Natural killer cell (primary cell): ENCODE measurements at regions not wholly inside any gene's neighbourhood (a gene's known extent, or its start where the extent isn't known, plus 50 kb on each side); places are given as distances from the start of the nearest gene placed in this dataset.
A peak's percentile ranks its signal among the peaks of the same experiment; 100 is the strongest.

Source experiments
- ATAC-seq, 3 donors: fragments of 150-1000 bp in 2 of 3; fragments of 200-7000 bp in 1 of 3; cut with Tn5 transposase; 1 replicate in 1 of 3; 2 replicates in 2 of 3; pipeline ENCODE4 v1.10.0; 2021; ENCODE audit warnings: mild to moderate bottlenecking in 2 of 3, moderate library complexity in 2 of 3
- DNase-seq, 2 donors: peaks; one replicate each; pipeline versions ENCODE4 v3.0.0 to v3.0.0-alpha.2; 2013 to 2021; ENCODE audit warnings: mixed read lengths in 1 of 2
- H3K27ac ChIP-seq: one replicate; pipeline ENCODE4 v1.5.1; 2013; ENCODE audit warnings: mild to moderate bottlenecking, low read length
- H3K27me3 ChIP-seq: one replicate; pipeline ENCODE4 v1.6.1; 2013; ENCODE audit warnings: low read length; ENCODE audit not compliant: control insufficient read depth, insufficient read depth
- H3K36me3 ChIP-seq: one replicate; pipeline ENCODE4 v1.6.1; 2013; ENCODE audit warnings: low read length; ENCODE audit not compliant: control insufficient read depth, insufficient read depth
- H3K4me1 ChIP-seq: one replicate; pipeline ENCODE4 v1.6.1; 2013; ENCODE audit warnings: low read length; ENCODE audit not compliant: control insufficient read depth, insufficient read depth
- H3K4me3 ChIP-seq: one replicate; pipeline ENCODE4 v1.5.1; 2013; ENCODE audit warnings: low read length
- H3K9me3 ChIP-seq: one replicate; pipeline ENCODE4 v1.6.1; 2013; ENCODE audit warnings: low read length; ENCODE audit not compliant: control insufficient read depth, insufficient read depth
- H3K27ac Mint-ChIP-seq, 2 donors: one replicate each; pipeline ENCODE4 v1.8.0; 2022; ENCODE audit warnings: mild to moderate bottlenecking in 2 of 2, mixed read lengths in 2 of 2, moderate library complexity in 1 of 2
- H3K27me3 Mint-ChIP-seq, 2 donors: one replicate each; pipeline ENCODE4 v1.8.0; 2022; ENCODE audit warnings: low read depth in 2 of 2, mixed read lengths in 2 of 2
- H3K36me3 Mint-ChIP-seq: one replicate; pipeline ENCODE4 v1.8.0; 2022; ENCODE audit warnings: mixed read lengths
- H3K4me1 Mint-ChIP-seq, 2 donors: one replicate each; pipeline ENCODE4 v1.8.0; 2022; ENCODE audit warnings: mixed read lengths in 2 of 2
- H3K4me3 Mint-ChIP-seq: one replicate; pipeline ENCODE4 v1.8.0; 2022; ENCODE audit warnings: mild to moderate bottlenecking, moderate library complexity, mixed read lengths
- H3K9me3 Mint-ChIP-seq, 2 donors: one replicate each; pipeline ENCODE4 v1.8.0; 2022; ENCODE audit warnings: mixed read lengths in 2 of 2
- CTCF ChIP-seq: fragments of 200-600 bp; IDR thresholded peaks from one replicate; pipeline ENCODE4 v1.8.0; 2022; ENCODE audit warnings: antibody characterized with exemption
- WGBS: methylation state at CpG from one replicate; pipeline ENCODE4 v1.1.7; 2013; ENCODE audit warnings: missing lambda C conversion rate; ENCODE audit not compliant: insufficient coverage; 5-methylcytosine and 5-hydroxymethylcytosine counted together
- intact Hi-C: fragments of 100-400 bp; cut with micrococcal nuclease; formaldehyde crosslinking; loops from one replicate; pipeline ENCODE4 v1.14.2; 2022

DNA sequence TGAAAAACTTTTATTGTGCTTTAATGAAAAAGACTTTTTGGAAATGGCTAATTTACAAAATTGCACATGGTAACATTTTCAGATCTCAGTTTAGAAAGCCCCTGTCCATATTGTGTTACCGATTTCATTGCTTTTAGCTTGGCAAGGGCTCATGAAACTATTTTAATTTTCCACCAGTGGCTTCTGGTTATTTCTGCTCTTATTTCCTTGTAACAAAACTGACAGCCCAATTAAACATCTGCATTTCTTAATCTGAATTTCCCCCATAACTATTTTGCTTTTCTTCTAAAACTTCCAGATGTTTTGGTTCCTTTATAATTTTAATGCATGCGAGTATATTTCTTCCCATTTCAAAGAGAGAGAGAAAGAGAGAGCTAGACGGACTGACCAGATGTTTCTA lies 264.8 kb downstream of the PTPRC start:
- Mint-ChIP-seq H3K4me1 (peaks cover 61 to 70% of the 10 kb centered on the region in 2 donors), H3K9me3 (no peaks in the 10 kb centered on the region), H3K27me3 (no peaks in the 10 kb centered on the region), H3K4me3 (peak overlapping the region; percentile 53), H3K36me3 (peaks cover 16% of the 10 kb centered on the region), H3K27ac (peak overlapping the region; percentile 41 to 56)
- Histone ChIP-seq H3K4me3 (no peak overlapping the region), H3K27ac (no peak overlapping the region), H3K36me3 (peaks cover 19% of the 10 kb centered on the region), H3K27me3 (no peaks in the 10 kb centered on the region), H3K4me1 (no peaks in the 10 kb centered on the region), H3K9me3 (no peaks in the 10 kb centered on the region)
- ATAC-seq (no peak), DNase-seq (no peak)
- 79% methylated on average over 1 of the region's 3 CpGs for WGBS
- intact Hi-C loops: loop anchor here (5.0 kb wide), 1 partner anchor 34 kb away; no protein-coding TSS in a partner anchor
- no peak for TF ChIP-seq CTCF

- ATAC-seq (no peak), DNase-seq (no peak)
- Histone ChIP-seq H3K9me3 (no peaks in the 10 kb centered on the region), H3K27me3 (no peaks in the 10 kb centered on the region), H3K4me3 (no peak overlapping the region), H3K36me3 (peaks cover 14% of the 10 kb centered on the region), H3K27ac (no peak overlapping the region), H3K4me1 (no peaks in the 10 kb centered on the region)
- intact Hi-C loops: loop anchor here (5.0 kb wide), 1 partner anchor 33 kb away; no protein-coding TSS in a partner anchor
- H3K36me3 Mint-ChIP-seq: peaks cover 10% of the 10 kb centered on the region
- no peaks in the 10 kb centered on the region for H3K27me3 Mint-ChIP-seq
- TF ChIP-seq CTCF: no peak
- peak overlapping the region; percentile 41 to 56 for H3K27ac Mint-ChIP-seq
- peaks cover 61 to 67% of the 10 kb centered on the region in 2 donors for H3K4me1 Mint-ChIP-seq
- WGBS: 40% methylated on average over 1 of the region's 2 CpGs
- H3K9me3 Mint-ChIP-seq: no peaks in the 10 kb centered on the region
- peak overlapping the region; percentile 53 for H3K4me3 Mint-ChIP-seq
Measured at GRCh38 chr1:198904321-198904720, 265.5 kb downstream of the PTPRC start.

DNA sequence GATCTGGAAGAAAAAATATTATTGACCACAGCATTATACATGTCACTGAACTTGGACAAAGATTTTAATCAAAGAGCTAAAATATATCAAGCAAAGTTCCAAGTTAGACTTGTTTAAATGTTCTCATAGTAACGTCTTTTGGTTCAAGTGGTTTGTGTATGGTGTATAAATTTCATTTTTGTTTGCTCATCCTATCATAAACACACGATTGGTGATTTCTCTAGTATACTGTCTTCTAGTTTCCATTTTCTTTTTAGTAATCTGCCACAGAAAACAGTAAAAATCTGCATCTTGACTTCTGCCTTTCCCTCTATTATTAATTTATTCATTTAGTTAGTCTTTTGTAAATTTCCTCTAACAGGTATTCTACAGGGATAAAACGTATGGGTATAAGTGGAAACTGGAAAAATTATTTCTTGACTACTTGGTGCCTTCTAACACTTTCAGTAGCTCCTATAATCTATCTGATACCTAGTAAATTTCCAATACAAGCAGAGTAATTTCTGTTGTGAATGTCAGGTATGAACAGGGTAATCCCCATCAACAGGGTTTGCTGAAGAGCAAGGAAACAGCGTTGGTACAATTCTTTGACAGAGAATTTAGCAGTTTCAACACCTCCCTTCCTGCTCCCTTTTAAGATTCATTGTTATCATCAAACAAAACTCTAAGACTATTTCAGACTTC lies 268.0 kb downstream of the PTPRC start:
- peaks cover 2% of the 10 kb centered on the region in 2 donors for H3K9me3 Mint-ChIP-seq
- no peaks in the 10 kb centered on the region for H3K36me3 ChIP-seq
- no peak overlapping the region for H3K27ac ChIP-seq
- no peaks in the 10 kb centered on the region for H3K27me3 Mint-ChIP-seq
- peak overlapping the region; percentile 78 to 84 for H3K27ac Mint-ChIP-seq
- intact Hi-C loops: no loop called here
- no peaks in the 10 kb centered on the region for H3K4me1 ChIP-seq
- H3K4me3 Mint-ChIP-seq: peak overlapping the region; percentile 51
- WGBS: 31% methylated on average over 1 of the region's 4 CpGs
- no peak for TF ChIP-seq CTCF
- H3K36me3 Mint-ChIP-seq: no peaks in the 10 kb centered on the region
- peaks cover 68 to 69% of the 10 kb centered on the region in 2 donors for H3K4me1 Mint-ChIP-seq
- no peaks in the 10 kb centered on the region for H3K9me3 ChIP-seq
- H3K4me3 ChIP-seq: no peak overlapping the region
- H3K27me3 ChIP-seq: no peaks in the 10 kb centered on the region
- peak in 1 of 2 donors; percentile 33 for DNase-seq
- peak; percentile 46 to 70 (median 67) for ATAC-seq

GRCh38 chr1:198907423-198907746 lies 268.5 kb downstream of the PTPRC start:
- Mint-ChIP-seq H3K9me3 (peaks cover 2% of the 10 kb centered on the region in 2 donors), H3K36me3 (no peaks in the 10 kb centered on the region), H3K27ac (peak overlapping the region; percentile 78 to 84), H3K4me1 (peaks cover 70 to 71% of the 10 kb centered on the region in 2 donors), H3K4me3 (peak overlapping the region; percentile 51), H3K27me3 (no peaks in the 10 kb centered on the region)
- DNase-seq: peak in 1 of 2 donors; percentile 40
- no peak overlapping the region for H3K4me3 ChIP-seq
- no peak overlapping the region for H3K27ac ChIP-seq
- H3K36me3 ChIP-seq: no peaks in the 10 kb centered on the region
- no peaks in the 10 kb centered on the region for H3K9me3 ChIP-seq
- no peaks in the 10 kb centered on the region for H3K27me3 ChIP-seq
- H3K4me1 ChIP-seq: no peaks in the 10 kb centered on the region
- WGBS: 33% methylated on average over 3 of the region's 3 CpGs
- intact Hi-C loops: no loop called here
- peak; percentile 64 to 77 (median 70) for ATAC-seq
- peak; percentile 33 for TF ChIP-seq CTCF
